ENCODE measurements at regions not wholly inside any gene's neighbourhood (a gene's known extent, or its start where the extent isn't known, plus 50 kb on each side); places are given as distances from the start of the nearest gene placed in this dataset.

GRCh38 chr2:157193461-157193860 lies 64.0 kb upstream of the GALNT5 start:
- no peak overlapping the region for H3K9ac ChIP-seq (ENCODE audit: low read length)
- H3K27me3 ChIP-seq (ENCODE audit: control insufficient read depth in 1 of 2, insufficient read depth in 2 of 2, low read length in 2 of 2), result no peaks in the 10 kb centered on the region
- H3K9me3 ChIP-seq (ENCODE audit: low read length), result no peaks in the 10 kb centered on the region
- H3K36me3 ChIP-seq (ENCODE audit: insufficient read depth, low read length), result no peaks in the 10 kb centered on the region
- H3K4me1 ChIP-seq (ENCODE audit: insufficient read depth, low read length), result no peaks in the 10 kb centered on the region
- no peak overlapping the region for H3K4me3 ChIP-seq (ENCODE audit: low read depth in 1 of 2, low read length in 2 of 2)
- H3K27ac ChIP-seq (ENCODE audit: low read depth, low read length), result no peak overlapping the region

GRCh38 chr2:157194097-157194688 lies 63.3 kb upstream of the GALNT5 start:
- H3K36me3 ChIP-seq (ENCODE audit: insufficient read depth, low read length), result no peaks in the 10 kb centered on the region
- H3K4me3 ChIP-seq (ENCODE audit: low read depth in 1 of 2, low read length in 2 of 2), result no peak overlapping the region
- no peaks in the 10 kb centered on the region for H3K27me3 ChIP-seq (ENCODE audit: control insufficient read depth in 1 of 2, insufficient read depth in 2 of 2, low read length in 2 of 2)
- H3K9ac ChIP-seq (ENCODE audit: low read length), result no peak overlapping the region
- H3K9me3 ChIP-seq (ENCODE audit: low read length), result no peaks in the 10 kb centered on the region
- H3K27ac ChIP-seq (ENCODE audit: low read depth, low read length), result no peak overlapping the region
- H3K4me1 ChIP-seq (ENCODE audit: insufficient read depth, low read length), result no peaks in the 10 kb centered on the region

GRCh38 chr2:157194844-157195243 lies 62.7 kb upstream of the GALNT5 start:
- Histone ChIP-seq H3K27me3 (ENCODE audit: control insufficient read depth in 1 of 2, insufficient read depth in 2 of 2, low read length in 2 of 2) (no peaks in the 10 kb centered on the region), H3K9me3 (ENCODE audit: low read length) (no peaks in the 10 kb centered on the region), H3K36me3 (ENCODE audit: insufficient read depth, low read length) (no peaks in the 10 kb centered on the region), H3K9ac (ENCODE audit: low read length) (no peak overlapping the region), H3K27ac (ENCODE audit: low read depth, low read length) (no peak overlapping the region), H3K4me1 (ENCODE audit: insufficient read depth, low read length) (no peaks in the 10 kb centered on the region), H3K4me3 (ENCODE audit: low read depth in 1 of 2, low read length in 2 of 2) (no peak overlapping the region)

- Histone ChIP-seq H3K9me3 (ENCODE audit: low read length) (no peaks in the 10 kb centered on the region), H3K27me3 (ENCODE audit: control insufficient read depth in 1 of 2, insufficient read depth in 2 of 2, low read length in 2 of 2) (no peaks in the 10 kb centered on the region), H3K9ac (ENCODE audit: low read length) (no peak overlapping the region), H3K27ac (ENCODE audit: low read depth, low read length) (no peak overlapping the region), H3K4me3 (ENCODE audit: low read depth in 1 of 2, low read length in 2 of 2) (no peak overlapping the region), H3K36me3 (ENCODE audit: insufficient read depth, low read length) (no peaks in the 10 kb centered on the region), H3K4me1 (ENCODE audit: insufficient read depth, low read length) (no peaks in the 10 kb centered on the region)
Observed at GRCh38 chr2:157196956-157197355, 60.5 kb upstream of the GALNT5 start.

- Histone ChIP-seq H3K27me3 (ENCODE audit: control insufficient read depth in 1 of 2, insufficient read depth in 2 of 2, low read length in 2 of 2) (no peaks in the 10 kb centered on the region), H3K9me3 (ENCODE audit: low read length) (no peaks in the 10 kb centered on the region), H3K4me3 (ENCODE audit: low read depth in 1 of 2, low read length in 2 of 2) (no peak overlapping the region), H3K4me1 (ENCODE audit: insufficient read depth, low read length) (no peaks in the 10 kb centered on the region), H3K27ac (ENCODE audit: low read depth, low read length) (no peak overlapping the region), H3K9ac (ENCODE audit: low read length) (no peak overlapping the region), H3K36me3 (ENCODE audit: insufficient read depth, low read length) (no peaks in the 10 kb centered on the region)
Observed at GRCh38 chr2:157197848-157198247, 59.7 kb upstream of the GALNT5 start.

- Histone ChIP-seq H3K27ac (ENCODE audit: low read depth, low read length) (no peak overlapping the region), H3K4me3 (ENCODE audit: low read depth in 1 of 2, low read length in 2 of 2) (no peak overlapping the region), H3K4me1 (ENCODE audit: insufficient read depth, low read length) (no peaks in the 10 kb centered on the region), H3K27me3 (ENCODE audit: control insufficient read depth in 1 of 2, insufficient read depth in 2 of 2, low read length in 2 of 2) (no peaks in the 10 kb centered on the region), H3K9ac (ENCODE audit: low read length) (no peak overlapping the region), H3K36me3 (ENCODE audit: insufficient read depth, low read length) (no peaks in the 10 kb centered on the region), H3K9me3 (ENCODE audit: low read length) (no peaks in the 10 kb centered on the region)
Observed at GRCh38 chr2:157203651-157204050, 53.9 kb upstream of the GALNT5 start.

GRCh38 chr2:157204401-157204800 lies 53.1 kb upstream of the GALNT5 start:
- Histone ChIP-seq H3K36me3 (ENCODE audit: insufficient read depth, low read length) (no peaks in the 10 kb centered on the region), H3K4me1 (ENCODE audit: insufficient read depth, low read length) (no peaks in the 10 kb centered on the region), H3K9ac (ENCODE audit: low read length) (no peak overlapping the region), H3K9me3 (ENCODE audit: low read length) (no peaks in the 10 kb centered on the region), H3K4me3 (ENCODE audit: low read depth in 1 of 2, low read length in 2 of 2) (no peak overlapping the region), H3K27ac (ENCODE audit: low read depth, low read length) (no peak overlapping the region), H3K27me3 (ENCODE audit: control insufficient read depth in 1 of 2, insufficient read depth in 2 of 2, low read length in 2 of 2) (no peaks in the 10 kb centered on the region)

- no peaks in the 10 kb centered on the region for H3K4me1 ChIP-seq (ENCODE audit: insufficient read depth, low read length)
- no peak overlapping the region for H3K9ac ChIP-seq (ENCODE audit: low read length)
- no peak overlapping the region for H3K4me3 ChIP-seq (ENCODE audit: low read depth in 1 of 2, low read length in 2 of 2)
- H3K36me3 ChIP-seq (ENCODE audit: insufficient read depth, low read length), result no peaks in the 10 kb centered on the region
- no peak overlapping the region for H3K27ac ChIP-seq (ENCODE audit: low read depth, low read length)
- no peaks in the 10 kb centered on the region for H3K9me3 ChIP-seq (ENCODE audit: low read length)
- no peaks in the 10 kb centered on the region for H3K27me3 ChIP-seq (ENCODE audit: control insufficient read depth in 1 of 2, insufficient read depth in 2 of 2, low read length in 2 of 2)
Observed at GRCh38 chr2:157206916-157207315, 50.6 kb upstream of the GALNT5 start.
